Activated naive CD8-positive, alpha-beta T cell (primary cell): ENCODE measurements at regions not wholly inside any gene's neighbourhood (a gene's known extent, or its start where the extent isn't known, plus 50 kb on each side); places are given as distances from the start of the nearest gene placed in this dataset.

Source experiments
- H3K27ac Mint-ChIP-seq: one replicate; pipeline ENCODE4 v1.8.0; 2021; ENCODE audit warnings: mixed read lengths
- H3K27me3 Mint-ChIP-seq: one replicate; pipeline ENCODE4 v1.8.0; 2021; ENCODE audit warnings: mixed read lengths
- H3K36me3 Mint-ChIP-seq: one replicate; pipeline ENCODE4 v1.8.0; 2021; ENCODE audit warnings: mixed read lengths
- H3K4me1 Mint-ChIP-seq: one replicate; pipeline ENCODE4 v1.8.0; 2021; ENCODE audit warnings: low read depth, mixed read lengths
- H3K4me3 Mint-ChIP-seq: one replicate; pipeline ENCODE4 v1.8.0; 2021; ENCODE audit warnings: mild to moderate bottlenecking, mixed read lengths
- H3K9me3 Mint-ChIP-seq: one replicate; pipeline ENCODE4 v1.8.0; 2021; ENCODE audit warnings: low read depth, mixed read lengths

DNA sequence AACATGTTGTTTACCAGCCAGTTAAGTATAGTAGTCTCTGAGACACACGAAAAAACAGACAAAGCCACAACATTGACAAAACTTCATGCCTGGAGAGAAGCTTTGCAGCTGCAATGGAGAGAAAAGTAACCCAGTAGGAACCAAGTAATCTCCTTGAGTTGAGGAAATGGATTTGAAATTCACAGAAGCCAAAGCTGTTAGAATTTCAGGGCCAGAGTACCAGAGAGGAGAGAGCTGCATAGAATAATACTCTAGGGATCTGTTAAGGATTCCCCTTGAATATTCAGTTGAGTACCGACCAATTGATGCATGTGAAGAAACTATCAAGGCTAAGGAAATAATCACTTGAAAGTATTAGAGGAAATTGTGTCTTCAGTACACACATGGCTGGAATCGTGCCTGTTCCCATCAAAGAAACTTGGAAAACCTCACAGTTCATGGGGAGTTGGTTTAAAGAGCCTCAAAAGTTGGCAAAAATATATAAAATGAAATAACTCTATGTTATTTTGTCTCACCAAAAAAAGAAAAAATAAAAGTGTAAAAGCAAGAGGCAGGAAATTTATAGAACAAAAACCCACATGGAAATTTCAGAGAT lies 324.0 kb upstream of the NEGR1 start:
- no peaks in the 10 kb centered on the region for H3K9me3 Mint-ChIP-seq
- H3K4me1 Mint-ChIP-seq = no peaks in the 10 kb centered on the region
- H3K27ac Mint-ChIP-seq = no peak overlapping the region
- H3K36me3 Mint-ChIP-seq = no peaks in the 10 kb centered on the region
- H3K4me3 Mint-ChIP-seq = no peak overlapping the region
- H3K27me3 Mint-ChIP-seq = no peaks in the 10 kb centered on the region

GRCh38 chr1:72601035-72601674 lies 318.8 kb upstream of the NEGR1 start:
- no peaks in the 10 kb centered on the region for H3K4me1 Mint-ChIP-seq
- H3K27me3 Mint-ChIP-seq = no peaks in the 10 kb centered on the region
- H3K4me3 Mint-ChIP-seq = no peak overlapping the region
- no peak overlapping the region for H3K27ac Mint-ChIP-seq
- no peaks in the 10 kb centered on the region for H3K9me3 Mint-ChIP-seq
- no peaks in the 10 kb centered on the region for H3K36me3 Mint-ChIP-seq

GRCh38 chr1:72586023-72586685 lies 303.8 kb upstream of the NEGR1 start:
- Mint-ChIP-seq H3K27me3 (no peaks in the 10 kb centered on the region), H3K27ac (no peak overlapping the region), H3K4me3 (no peak overlapping the region), H3K36me3 (no peaks in the 10 kb centered on the region), H3K9me3 (no peaks in the 10 kb centered on the region), H3K4me1 (no peaks in the 10 kb centered on the region)

DNA sequence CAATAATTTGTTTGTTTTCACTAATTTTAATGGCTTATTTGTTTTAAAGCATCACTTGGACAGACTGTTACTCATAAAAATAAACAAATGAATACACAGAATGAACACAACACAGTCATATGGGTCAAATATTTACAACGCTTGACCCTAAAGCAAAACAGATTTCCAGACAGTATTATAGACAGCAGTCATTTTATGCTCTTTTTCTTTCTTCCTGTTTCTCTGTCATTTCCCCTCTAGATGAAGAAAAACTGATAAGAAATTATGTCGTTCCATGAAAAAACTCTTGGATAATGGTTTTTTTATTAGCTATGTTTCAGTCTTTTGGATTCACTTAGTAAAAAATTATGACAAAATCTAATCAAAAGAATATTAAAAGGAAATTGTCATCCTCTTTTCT lies 297.3 kb upstream of the NEGR1 start:
- H3K27me3 Mint-ChIP-seq = no peaks in the 10 kb centered on the region
- H3K27ac Mint-ChIP-seq = no peak overlapping the region
- H3K9me3 Mint-ChIP-seq = no peaks in the 10 kb centered on the region
- no peaks in the 10 kb centered on the region for H3K4me1 Mint-ChIP-seq
- no peak overlapping the region for H3K4me3 Mint-ChIP-seq
- H3K36me3 Mint-ChIP-seq = no peaks in the 10 kb centered on the region

- H3K4me3 Mint-ChIP-seq = no peak overlapping the region
- no peaks in the 10 kb centered on the region for H3K27me3 Mint-ChIP-seq
- no peaks in the 10 kb centered on the region for H3K36me3 Mint-ChIP-seq
- no peaks in the 10 kb centered on the region for H3K4me1 Mint-ChIP-seq
- peaks cover 3% of the 10 kb centered on the region for H3K9me3 Mint-ChIP-seq
- no peak overlapping the region for H3K27ac Mint-ChIP-seq
These were observed 288.5 kb upstream of the NEGR1 start for GRCh38 chr1:72570815-72571214.

DNA sequence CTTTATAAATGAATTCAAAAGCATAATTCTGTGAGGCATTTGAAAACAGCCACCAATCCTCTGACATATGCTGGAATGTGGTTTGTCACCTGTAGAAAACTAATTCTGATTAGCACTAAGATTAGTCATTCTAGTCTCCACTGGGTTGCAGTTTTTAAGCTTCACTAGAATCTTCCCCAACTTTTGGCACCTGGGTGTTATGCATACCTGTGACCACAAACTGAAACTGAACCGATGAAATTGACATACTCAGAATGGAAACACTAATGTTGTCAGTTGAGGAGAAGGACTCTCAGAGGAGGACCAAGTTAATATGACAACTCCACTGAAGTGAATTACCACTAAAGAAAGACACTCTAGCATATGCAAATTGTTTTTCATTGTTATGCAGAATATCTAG lies 285.8 kb upstream of the NEGR1 start:
- H3K9me3 Mint-ChIP-seq = no peaks in the 10 kb centered on the region
- no peak overlapping the region for H3K4me3 Mint-ChIP-seq
- H3K36me3 Mint-ChIP-seq = no peaks in the 10 kb centered on the region
- no peaks in the 10 kb centered on the region for H3K4me1 Mint-ChIP-seq
- no peak overlapping the region for H3K27ac Mint-ChIP-seq
- H3K27me3 Mint-ChIP-seq = no peaks in the 10 kb centered on the region

DNA sequence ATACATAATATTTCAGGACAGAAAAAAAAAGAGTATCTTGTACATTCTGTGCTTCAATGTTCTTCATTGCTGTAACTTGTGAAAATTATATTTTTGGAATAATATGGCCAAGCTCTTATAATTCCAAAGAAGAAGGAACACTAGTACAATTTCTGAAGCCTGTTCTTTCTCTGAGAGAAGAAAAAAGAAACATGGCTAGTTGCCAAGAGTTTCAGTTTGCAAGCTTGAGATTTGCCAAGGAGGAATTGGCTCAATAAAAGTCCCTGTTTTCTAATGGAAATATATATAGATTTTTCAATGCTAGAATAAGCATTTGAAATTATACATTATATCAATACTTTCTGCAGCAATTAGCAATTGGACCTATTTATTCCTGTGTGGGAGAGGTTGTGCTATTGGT lies 285.2 kb upstream of the NEGR1 start:
- H3K9me3 Mint-ChIP-seq = no peaks in the 10 kb centered on the region
- no peak overlapping the region for H3K4me3 Mint-ChIP-seq
- no peaks in the 10 kb centered on the region for H3K27me3 Mint-ChIP-seq
- H3K4me1 Mint-ChIP-seq = no peaks in the 10 kb centered on the region
- H3K36me3 Mint-ChIP-seq = no peaks in the 10 kb centered on the region
- H3K27ac Mint-ChIP-seq = no peak overlapping the region

- H3K27ac Mint-ChIP-seq = no peak overlapping the region
- no peaks in the 10 kb centered on the region for H3K4me1 Mint-ChIP-seq
- H3K36me3 Mint-ChIP-seq = no peaks in the 10 kb centered on the region
- H3K4me3 Mint-ChIP-seq = no peak overlapping the region
- H3K9me3 Mint-ChIP-seq = no peaks in the 10 kb centered on the region
- no peaks in the 10 kb centered on the region for H3K27me3 Mint-ChIP-seq
These were observed 282.4 kb upstream of the NEGR1 start for GRCh38 chr1:72564749-72565148.

GRCh38 chr1:72557446-72558049 lies 275.2 kb upstream of the NEGR1 start:
- H3K27me3 Mint-ChIP-seq = no peaks in the 10 kb centered on the region
- H3K9me3 Mint-ChIP-seq = no peaks in the 10 kb centered on the region
- H3K4me3 Mint-ChIP-seq = no peak overlapping the region

DNA sequence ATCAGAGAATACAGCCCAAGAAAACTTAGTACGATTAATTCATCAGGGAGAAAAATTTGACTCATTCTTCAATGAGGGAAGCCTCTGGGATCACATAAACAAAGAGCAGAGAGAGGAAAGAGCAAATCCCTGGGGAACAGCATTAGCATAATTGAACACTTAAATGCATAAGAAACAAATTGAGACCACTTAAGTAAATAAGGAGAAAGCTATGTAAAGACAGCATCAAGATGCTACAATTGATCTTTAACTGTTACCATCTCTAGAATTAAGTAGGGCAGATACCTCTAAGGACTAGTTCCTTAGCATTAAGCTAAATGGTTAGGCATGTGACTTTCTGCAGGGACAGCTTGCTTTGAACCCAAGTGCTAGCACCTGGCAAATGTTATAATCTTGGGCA lies 265.1 kb upstream of the NEGR1 start:
- H3K9me3 Mint-ChIP-seq = no peaks in the 10 kb centered on the region

More at GRCh38 chr1:72557446-72558049, 275.2 kb upstream of the NEGR1 start:
- Mint-ChIP-seq H3K36me3 (no peaks in the 10 kb centered on the region), H3K4me1 (no peaks in the 10 kb centered on the region), H3K27ac (no peak overlapping the region)

GRCh38 chr1:72540674-72541073 lies 258.3 kb upstream of the NEGR1 start:
- Mint-ChIP-seq H3K27me3 (no peaks in the 10 kb centered on the region), H3K27ac (no peak overlapping the region), H3K4me1 (no peaks in the 10 kb centered on the region), H3K36me3 (no peaks in the 10 kb centered on the region), H3K9me3 (no peaks in the 10 kb centered on the region), H3K4me3 (no peak overlapping the region)

More for the DNA sequence above, 265.1 kb upstream of the NEGR1 start:
- H3K36me3 Mint-ChIP-seq = no peaks in the 10 kb centered on the region
- no peak overlapping the region for H3K4me3 Mint-ChIP-seq
- H3K27me3 Mint-ChIP-seq = no peaks in the 10 kb centered on the region
- H3K27ac Mint-ChIP-seq = no peak overlapping the region
- H3K4me1 Mint-ChIP-seq = no peaks in the 10 kb centered on the region

- H3K4me1 Mint-ChIP-seq = no peaks in the 10 kb centered on the region
- H3K27ac Mint-ChIP-seq = no peak overlapping the region
- no peaks in the 10 kb centered on the region for H3K36me3 Mint-ChIP-seq
- H3K4me3 Mint-ChIP-seq = no peak overlapping the region
- H3K27me3 Mint-ChIP-seq = no peaks in the 10 kb centered on the region
- no peaks in the 10 kb centered on the region for H3K9me3 Mint-ChIP-seq
These were observed 253.1 kb upstream of the NEGR1 start for GRCh38 chr1:72535470-72535869.

GRCh38 chr1:72530646-72531045 lies 248.3 kb upstream of the NEGR1 start:
- H3K27ac Mint-ChIP-seq = no peak overlapping the region
- H3K4me3 Mint-ChIP-seq = no peak overlapping the region
- peaks cover 6% of the 10 kb centered on the region for H3K9me3 Mint-ChIP-seq
- H3K27me3 Mint-ChIP-seq = no peaks in the 10 kb centered on the region
- H3K4me1 Mint-ChIP-seq = no peaks in the 10 kb centered on the region
- no peaks in the 10 kb centered on the region for H3K36me3 Mint-ChIP-seq

DNA sequence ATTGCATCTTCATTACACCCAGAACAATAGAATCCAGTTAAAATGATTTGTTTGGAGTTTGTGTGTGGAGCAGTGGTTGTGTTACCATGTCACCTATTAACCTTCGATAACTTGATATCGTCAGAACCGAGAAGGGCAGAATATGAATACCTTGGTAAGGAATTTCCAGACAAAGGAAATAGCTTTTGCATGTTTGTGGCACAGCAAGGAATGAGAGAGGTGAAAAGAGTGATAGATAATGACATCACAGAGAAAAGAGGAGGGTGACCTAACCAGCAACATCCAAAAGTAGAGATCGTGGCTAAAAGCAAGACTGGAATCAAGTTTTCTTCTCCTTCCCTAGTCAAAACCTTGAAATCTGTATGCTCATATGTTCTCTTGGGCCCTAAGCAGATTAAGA lies 244.6 kb upstream of the NEGR1 start:
- Mint-ChIP-seq H3K27ac (no peak overlapping the region), H3K27me3 (no peaks in the 10 kb centered on the region), H3K4me3 (no peak overlapping the region), H3K36me3 (no peaks in the 10 kb centered on the region), H3K4me1 (no peaks in the 10 kb centered on the region), H3K9me3 (peaks cover 6% of the 10 kb centered on the region)

DNA sequence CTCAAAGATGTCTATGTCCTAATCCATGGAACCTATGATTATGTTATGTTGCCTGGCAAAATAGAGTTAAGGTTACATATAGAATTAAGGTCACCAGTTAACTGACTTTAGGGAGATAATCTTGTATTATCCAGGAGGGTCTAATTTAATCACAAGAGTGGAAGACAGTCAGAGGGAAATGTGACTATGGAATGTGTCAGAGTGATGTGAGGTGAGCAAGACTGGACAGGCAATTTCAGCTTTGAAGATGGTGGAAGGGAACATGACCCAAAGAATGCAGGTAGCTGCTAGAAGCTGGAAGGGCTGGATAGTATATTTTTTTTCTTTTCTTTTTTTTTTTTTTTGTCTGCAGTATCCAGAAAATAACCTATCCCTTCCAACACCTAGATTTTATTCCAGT lies 241.7 kb upstream of the NEGR1 start:
- H3K4me1 Mint-ChIP-seq = no peaks in the 10 kb centered on the region
- H3K36me3 Mint-ChIP-seq = no peaks in the 10 kb centered on the region
- H3K9me3 Mint-ChIP-seq = peaks cover under 1% of the 10 kb centered on the region
- no peaks in the 10 kb centered on the region for H3K27me3 Mint-ChIP-seq
- no peak overlapping the region for H3K27ac Mint-ChIP-seq
- no peak overlapping the region for H3K4me3 Mint-ChIP-seq
